ENCODE measurements at regions not wholly inside any gene's neighbourhood (a gene's known extent, or its start where the extent isn't known, plus 50 kb on each side); places are given as distances from the start of the nearest gene placed in this dataset.

GRCh38 chr16:85524630-85525419 lies 88.3 kb upstream of the GSE1 start (continued):
- TF ChIP-seq LBX2 (CRISPR knock-in tag; IDR thresholded peaks at IDR 0.05; ENCODE audit: borderline replicate concordance) (no peak; the same call in 1 of the 2 replicates), ZNF614 (CRISPR knock-in tag; IDR thresholded peaks at IDR 0.05; ENCODE audit: borderline replicate concordance) (no peak; the same call in none of the 2 replicates), SOX13 (IDR thresholded peaks at IDR 0.05) (peak; percentile 44; the same call in 1 of the 2 replicates), SOX13 (CRISPR knock-in tag; conservative IDR thresholded peaks at IDR 0.05 in 1 of 2, IDR thresholded peaks at IDR 0.05 in 1 of 2) (peak in 1 of 2 experiments; percentile 85; a peak in 1 of 4 replicates), ATF7-NPFF (CRISPR knock-in tag; IDR thresholded peaks at IDR 0.05; ENCODE audit: low read depth) (peak; percentile 22; the same call in 1 of the 2 replicates), HINFP (CRISPR knock-in tag; IDR thresholded peaks at IDR 0.05; ENCODE audit: low read depth) (no peak; the same call in 1 of the 2 replicates), ZNF274 (CRISPR knock-in tag; IDR thresholded peaks at IDR 0.05) (peak; percentile 37; the same call in 1 of the 2 replicates), NPAS2 (CRISPR knock-in tag; IDR thresholded peaks at IDR 0.05; ENCODE audit: borderline replicate concordance) (no peak; the same call in 1 of the 2 replicates), CENPX (CRISPR knock-in tag; IDR thresholded peaks at IDR 0.05) (no peak), HIVEP1 (CRISPR knock-in tag; IDR thresholded peaks at IDR 0.05) (peak; percentile 80), ZNF282 (IDR thresholded peaks at IDR 0.05; ENCODE audit: partially characterized antibody) (no peak), ZBTB21 (CRISPR knock-in tag; IDR thresholded peaks at IDR 0.05) (no peak), RXRA (CRISPR knock-in tag; IDR thresholded peaks at IDR 0.05) (peak; percentile 95), ZNF431 (CRISPR knock-in tag; IDR thresholded peaks at IDR 0.05; ENCODE audit: borderline replicate concordance, low read depth) (peak; percentile 63; the same call in 1 of the 2 replicates), CHD2 (IDR thresholded peaks at IDR 0.05; ENCODE audit: low read depth, low read length) (no peak), HNF4G (IDR thresholded peaks at IDR 0.05; ENCODE audit: borderline replicate concordance, low read depth, low read length) (peak; percentile 74; the same call in 1 of the 2 replicates), HNF4G (CRISPR knock-in tag; IDR thresholded peaks at IDR 0.05; ENCODE audit: borderline replicate concordance, low read depth) (peak; percentile 65; the same call in 1 of the 2 replicates), REPIN1 (CRISPR knock-in tag; IDR thresholded peaks at IDR 0.05; ENCODE audit: borderline replicate concordance, low read depth) (peak; percentile 95), PLSCR1 (CRISPR knock-in tag; IDR thresholded peaks at IDR 0.05; ENCODE audit: borderline replicate concordance) (no peak), BCL6 (CRISPR knock-in tag; IDR thresholded peaks at IDR 0.05) (peak; percentile 5), ZNF354B (CRISPR knock-in tag; IDR thresholded peaks at IDR 0.05) (peak; percentile 92), STAG1 (CRISPR knock-in tag; IDR thresholded peaks at IDR 0.05) (no peak; the same call in 1 of the 2 replicates), BCL3 (CRISPR knock-in tag; IDR thresholded peaks at IDR 0.05) (peak; percentile 72; the same call in 1 of the 2 replicates)
